ENCODE measurements at regions not wholly inside any gene's neighbourhood (a gene's known extent, or its start where the extent isn't known, plus 50 kb on each side); places are given as distances from the start of the nearest gene placed in this dataset.

- ChIA-PET POLR2A (no interaction called here), CTCF (ENCODE audit: low intra/inter-chr PET ratio, low total read pairs) (no interaction called here)
- no TSS peak for BruUV-seq (replicated peaks)
- Histone ChIP-seq H2AFZ (ENCODE audit: low read length) (no peak overlapping the region), H3K36me3 (replicated peaks in 1 of 2; ENCODE audit: control insufficient read depth in 1 of 2, insufficient read depth in 2 of 2, low read length in 2 of 2) (no peaks in the 10 kb centered on the region), H3K9me3 (ENCODE audit: low read length) (no peaks in the 10 kb centered on the region), H3K4me2 (ENCODE audit: low read depth, low read length) (no peak overlapping the region), H3K27ac (ENCODE audit: extremely low read length, insufficient read depth, low read length) (no peak overlapping the region), H3K79me2 (ENCODE audit: insufficient read depth, low read length) (no peaks in the 10 kb centered on the region), H3K9ac (ENCODE audit: insufficient read depth, low read depth, low read length) (no peak overlapping the region), H3K4me3 (replicated peaks in 1 of 3; ENCODE audit: insufficient read depth in 1 of 3, low read depth in 2 of 3, low read length in 3 of 3) (no peak overlapping the region), H3K27me3 (ENCODE audit: control insufficient read depth in 1 of 2, insufficient read depth in 2 of 2, low read length in 2 of 2) (no peaks in the 10 kb centered on the region), H4K20me1 (ENCODE audit: insufficient read depth, low read length) (no peaks in the 10 kb centered on the region), H3K4me1 (ENCODE audit: insufficient read depth, low read length) (no peaks in the 10 kb centered on the region)
- intact Hi-C loops (cut with micrococcal nuclease; ENCODE audit: unreplicated experiment) (no loop called here), in situ Hi-C loops (cut with HindIII; ENCODE audit: extremely low pct_ligation_motif_present, low pct_unique_long_range_greater_than_20kb) (no loop called here)
- FAIRE-seq (no peak), DNase-seq (ENCODE audit: low spot score) (no peak), ATAC-seq (no peak)
- WGBS (ENCODE audit: low lambda C conversion rate) = 12% methylated on average over 4 of the region's 4 CpGs
- TF ChIP-seq ZSCAN21 (CRISPR knock-in tag; IDR thresholded peaks at IDR 0.05; ENCODE audit: borderline replicate concordance) (no peak), KDM3A (CRISPR knock-in tag; IDR thresholded peaks at IDR 0.05; ENCODE audit: low read depth) (no peak), ZFP82 (CRISPR knock-in tag; IDR thresholded peaks at IDR 0.05; ENCODE audit: borderline replicate concordance) (no peak), KDM5B (CRISPR knock-in tag; IDR thresholded peaks at IDR 0.05; ENCODE audit: borderline replicate concordance) (no peak), JUN (CRISPR knock-in tag; IDR thresholded peaks at IDR 0.05) (no peak), NPAS2 (CRISPR knock-in tag; IDR thresholded peaks at IDR 0.05; ENCODE audit: borderline replicate concordance) (no peak), ZBTB37 (CRISPR knock-in tag; IDR thresholded peaks at IDR 0.05) (no peak), ZBTB3 (CRISPR knock-in tag; IDR thresholded peaks at IDR 0.05; ENCODE audit: borderline replicate concordance, low read depth) (no peak), GATAD1 (CRISPR knock-in tag; IDR thresholded peaks at IDR 0.05) (no peak), ZNF235 (CRISPR knock-in tag; IDR thresholded peaks at IDR 0.05; ENCODE audit: borderline replicate concordance) (no peak), ZNF761 (CRISPR knock-in tag; conservative IDR thresholded peaks at IDR 0.05) (no peak), NR3C1 (CRISPR knock-in tag; IDR thresholded peaks at IDR 0.05) (no peak), SMAD9 (CRISPR knock-in tag; IDR thresholded peaks at IDR 0.05) (no peak), CERS6 (CRISPR knock-in tag; IDR thresholded peaks at IDR 0.05) (no peak), GPBP1L1 (CRISPR knock-in tag; IDR thresholded peaks at IDR 0.05) (no peak)
Measured at GRCh38 chr2:79387431-79387830, 125.4 kb upstream of the CTNNA2 start.
